Progenitor cell of endocrine pancreas (in vitro differentiated cells): ENCODE measurements at regions not wholly inside any gene's neighbourhood (a gene's known extent, or its start where the extent isn't known, plus 50 kb on each side); places are given as distances from the start of the nearest gene placed in this dataset.

Experiments
- DNase-seq: peaks from one replicate; pipeline ENCODE4 v3.0.0; 2021; ENCODE audit warnings: low spot score; ENCODE audit not compliant: unreplicated experiment
- H3K27ac Mint-ChIP-seq: 2 replicates; pipeline ENCODE4 v1.8.0; 2021; ENCODE audit warnings: mild to moderate bottlenecking, moderate library complexity, mixed read lengths
- H3K27me3 Mint-ChIP-seq: 2 replicates; pipeline ENCODE4 v1.8.0; 2021; ENCODE audit warnings: mixed read lengths
- H3K36me3 Mint-ChIP-seq: 2 replicates; pipeline ENCODE4 v1.8.0; 2022; ENCODE audit warnings: mixed read lengths; ENCODE audit not compliant: insufficient read depth
- H3K4me1 Mint-ChIP-seq: 2 replicates; pipeline ENCODE4 v1.8.0; 2021; ENCODE audit warnings: low read depth, mixed read lengths
- H3K4me3 Mint-ChIP-seq: 2 replicates; pipeline ENCODE4 v1.8.0; 2021; ENCODE audit warnings: low read depth, mild to moderate bottlenecking, moderate library complexity, mixed read lengths
- H3K9me3 Mint-ChIP-seq: 2 replicates; pipeline ENCODE4 v1.8.0; 2021; ENCODE audit warnings: low read depth, mixed read lengths
- TF ChIP-seq, protein P1 (sequence below): fragments of 200-600 bp; sonication (generic); IDR thresholded peaks from one replicate; pipeline ENCODE4 v1.5.0; 2021; ENCODE audit warnings: antibody characterized with exemption, mild to moderate bottlenecking; ENCODE audit not compliant: unreplicated experiment

DNA sequence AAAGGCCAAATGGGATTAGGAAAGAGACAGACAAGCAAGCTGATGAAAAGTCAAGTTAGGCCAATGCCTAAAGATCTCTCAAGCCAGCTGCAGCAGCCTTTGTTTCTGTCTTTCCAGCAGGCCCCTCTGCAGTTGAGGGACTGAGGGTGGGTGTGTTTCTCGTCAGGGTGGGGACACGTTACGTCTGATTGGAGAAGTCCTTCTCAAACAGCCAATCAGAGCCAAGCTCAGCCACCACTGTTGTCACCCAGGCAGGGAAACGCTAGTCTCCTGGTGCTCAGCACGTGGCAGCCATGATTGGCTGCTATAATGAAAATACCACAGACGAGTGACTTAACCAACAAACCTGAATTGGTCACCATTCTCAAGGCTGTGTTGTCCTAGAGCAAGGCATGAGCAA lies 177.1 kb upstream of the LCORL start:
- Mint-ChIP-seq H3K27me3 (no peaks in the 10 kb centered on the region), H3K36me3 (no peaks in the 10 kb centered on the region), H3K4me1 (no peaks in the 10 kb centered on the region), H3K27ac (no peak overlapping the region), H3K4me3 (no peak overlapping the region), H3K9me3 (no peaks in the 10 kb centered on the region)
- no peak for DNase-seq
- TF ChIP-seq, protein P1, sequence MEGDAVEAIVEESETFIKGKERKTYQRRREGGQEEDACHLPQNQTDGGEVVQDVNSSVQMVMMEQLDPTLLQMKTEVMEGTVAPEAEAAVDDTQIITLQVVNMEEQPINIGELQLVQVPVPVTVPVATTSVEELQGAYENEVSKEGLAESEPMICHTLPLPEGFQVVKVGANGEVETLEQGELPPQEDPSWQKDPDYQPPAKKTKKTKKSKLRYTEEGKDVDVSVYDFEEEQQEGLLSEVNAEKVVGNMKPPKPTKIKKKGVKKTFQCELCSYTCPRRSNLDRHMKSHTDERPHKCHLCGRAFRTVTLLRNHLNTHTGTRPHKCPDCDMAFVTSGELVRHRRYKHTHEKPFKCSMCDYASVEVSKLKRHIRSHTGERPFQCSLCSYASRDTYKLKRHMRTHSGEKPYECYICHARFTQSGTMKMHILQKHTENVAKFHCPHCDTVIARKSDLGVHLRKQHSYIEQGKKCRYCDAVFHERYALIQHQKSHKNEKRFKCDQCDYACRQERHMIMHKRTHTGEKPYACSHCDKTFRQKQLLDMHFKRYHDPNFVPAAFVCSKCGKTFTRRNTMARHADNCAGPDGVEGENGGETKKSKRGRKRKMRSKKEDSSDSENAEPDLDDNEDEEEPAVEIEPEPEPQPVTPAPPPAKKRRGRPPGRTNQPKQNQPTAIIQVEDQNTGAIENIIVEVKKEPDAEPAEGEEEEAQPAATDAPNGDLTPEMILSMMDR = no peak

DNA sequence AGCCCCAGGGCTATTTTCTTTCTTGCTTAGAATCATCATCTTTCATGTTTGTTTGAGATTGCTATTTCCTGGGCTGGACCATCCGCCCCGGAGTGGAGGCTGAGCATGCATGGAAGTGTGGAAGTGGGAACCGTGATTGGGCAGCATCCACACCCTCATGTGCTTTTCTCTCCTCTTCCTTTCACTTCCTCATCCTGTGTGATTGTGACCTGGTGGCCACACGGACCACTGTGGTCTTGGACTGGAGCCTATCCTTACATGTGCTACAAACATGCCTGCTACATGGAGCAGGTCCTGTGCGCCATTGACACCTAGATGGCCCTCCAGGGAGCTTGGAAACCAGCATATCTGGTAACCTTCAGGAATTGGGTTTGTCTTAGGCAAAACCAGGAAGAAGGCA lies 175.9 kb upstream of the LCORL start:
- Mint-ChIP-seq H3K27me3 (no peaks in the 10 kb centered on the region), H3K9me3 (no peaks in the 10 kb centered on the region), H3K36me3 (no peaks in the 10 kb centered on the region), H3K4me3 (no peak overlapping the region), H3K4me1 (no peaks in the 10 kb centered on the region), H3K27ac (no peak overlapping the region)
- DNase-seq = no peak
- TF ChIP-seq, protein P1 = no peak

DNA sequence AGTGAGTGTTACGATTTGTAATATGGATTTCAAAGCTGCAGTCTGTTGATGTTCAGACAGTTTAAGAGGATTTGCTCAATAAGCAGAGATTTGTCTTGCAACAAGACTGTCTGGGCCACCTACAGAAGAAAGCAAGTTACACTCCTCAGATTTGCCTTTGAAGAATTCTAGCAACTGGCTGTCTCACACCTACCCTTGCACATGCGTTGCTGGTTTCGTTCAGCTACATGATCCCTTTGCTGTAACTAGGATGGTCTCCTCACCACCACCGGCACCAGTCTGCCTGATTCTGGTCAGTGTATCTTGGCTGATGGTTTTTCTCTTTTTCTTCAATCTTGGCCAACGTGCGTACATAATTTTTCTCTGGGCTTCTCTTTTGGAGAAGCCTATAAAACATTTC lies 172.7 kb upstream of the LCORL start:
- H3K9me3 Mint-ChIP-seq = no peaks in the 10 kb centered on the region
- no peak overlapping the region for H3K4me3 Mint-ChIP-seq
- no peak for DNase-seq
- H3K36me3 Mint-ChIP-seq = no peaks in the 10 kb centered on the region
- TF ChIP-seq, protein P1 = no peak
- H3K4me1 Mint-ChIP-seq = no peaks in the 10 kb centered on the region
- no peaks in the 10 kb centered on the region for H3K27me3 Mint-ChIP-seq
- no peak overlapping the region for H3K27ac Mint-ChIP-seq

DNA sequence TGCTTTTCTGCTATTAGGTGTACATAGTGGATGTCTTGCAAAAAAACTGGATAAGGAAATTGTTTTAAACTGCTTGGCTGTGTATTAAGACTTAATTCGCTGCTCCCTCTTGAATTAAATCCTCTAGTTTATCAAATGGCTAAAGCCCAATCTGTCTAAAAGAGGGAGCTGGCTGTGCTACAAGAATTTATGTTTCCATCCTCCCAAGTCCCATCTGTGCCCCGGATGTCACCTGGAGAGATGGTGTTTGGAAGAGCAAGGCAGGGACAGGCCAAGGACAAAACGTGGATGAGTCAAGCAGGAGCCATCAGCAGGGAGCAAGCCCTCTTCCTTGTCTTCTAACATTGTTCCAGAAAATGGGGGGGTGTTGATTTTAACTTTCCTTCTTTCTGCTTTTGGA lies 171.3 kb upstream of the LCORL start:
- no peak for DNase-seq
- Mint-ChIP-seq H3K9me3 (no peaks in the 10 kb centered on the region), H3K36me3 (no peaks in the 10 kb centered on the region), H3K4me3 (no peak overlapping the region), H3K4me1 (no peaks in the 10 kb centered on the region), H3K27me3 (no peaks in the 10 kb centered on the region), H3K27ac (no peak overlapping the region)
- TF ChIP-seq, protein P1 = no peak

DNA sequence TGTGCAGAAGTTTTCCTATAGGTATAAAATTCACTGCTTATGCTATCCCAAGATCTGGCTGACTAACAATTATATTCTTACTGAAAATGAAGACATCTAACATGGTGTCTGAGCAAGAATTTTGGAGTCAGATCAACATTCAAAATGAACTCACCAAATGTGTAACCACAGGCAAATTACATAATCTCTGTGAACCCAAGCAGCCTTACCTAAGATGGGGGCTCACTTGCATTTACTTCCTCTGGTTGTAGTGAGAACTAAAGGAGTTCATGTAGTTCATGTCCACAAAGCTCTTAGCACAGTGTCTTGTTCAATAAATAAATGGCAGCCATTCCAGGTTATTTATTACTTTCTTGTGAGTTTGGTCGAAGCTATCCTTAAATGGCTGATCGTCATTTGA lies 163.9 kb upstream of the LCORL start:
- no peaks in the 10 kb centered on the region for H3K9me3 Mint-ChIP-seq

More for the DNA sequence above, 163.9 kb upstream of the LCORL start:
- no peak overlapping the region for H3K4me3 Mint-ChIP-seq
- H3K4me1 Mint-ChIP-seq = no peaks in the 10 kb centered on the region
- H3K27me3 Mint-ChIP-seq = no peaks in the 10 kb centered on the region
- no peak overlapping the region for H3K27ac Mint-ChIP-seq
- H3K36me3 Mint-ChIP-seq = no peaks in the 10 kb centered on the region
- TF ChIP-seq, protein P1 = no peak
- DNase-seq = no peak
